ENCODE measurements at regions not wholly inside any gene's neighbourhood (a gene's known extent, or its start where the extent isn't known, plus 50 kb on each side); places are given as distances from the start of the nearest gene placed in this dataset.

- DNase-seq (ENCODE audit: insufficient read length, low spot score), result no peak
- FAIRE-seq, result no peak
- TF ChIP-seq, protein P1, sequence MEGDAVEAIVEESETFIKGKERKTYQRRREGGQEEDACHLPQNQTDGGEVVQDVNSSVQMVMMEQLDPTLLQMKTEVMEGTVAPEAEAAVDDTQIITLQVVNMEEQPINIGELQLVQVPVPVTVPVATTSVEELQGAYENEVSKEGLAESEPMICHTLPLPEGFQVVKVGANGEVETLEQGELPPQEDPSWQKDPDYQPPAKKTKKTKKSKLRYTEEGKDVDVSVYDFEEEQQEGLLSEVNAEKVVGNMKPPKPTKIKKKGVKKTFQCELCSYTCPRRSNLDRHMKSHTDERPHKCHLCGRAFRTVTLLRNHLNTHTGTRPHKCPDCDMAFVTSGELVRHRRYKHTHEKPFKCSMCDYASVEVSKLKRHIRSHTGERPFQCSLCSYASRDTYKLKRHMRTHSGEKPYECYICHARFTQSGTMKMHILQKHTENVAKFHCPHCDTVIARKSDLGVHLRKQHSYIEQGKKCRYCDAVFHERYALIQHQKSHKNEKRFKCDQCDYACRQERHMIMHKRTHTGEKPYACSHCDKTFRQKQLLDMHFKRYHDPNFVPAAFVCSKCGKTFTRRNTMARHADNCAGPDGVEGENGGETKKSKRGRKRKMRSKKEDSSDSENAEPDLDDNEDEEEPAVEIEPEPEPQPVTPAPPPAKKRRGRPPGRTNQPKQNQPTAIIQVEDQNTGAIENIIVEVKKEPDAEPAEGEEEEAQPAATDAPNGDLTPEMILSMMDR (IDR thresholded peaks at IDR 0.05; ENCODE audit: insufficient read depth, missing control alignments), result no peak
Observed at GRCh38 chr15:91801836-91802534, 51.5 kb upstream of the SLCO3A1 start.

- TF ChIP-seq, protein P1 (IDR thresholded peaks at IDR 0.05; ENCODE audit: insufficient read depth, missing control alignments), result no peak
- DNase-seq (ENCODE audit: insufficient read length, low spot score) (no peak), FAIRE-seq (no peak)
Observed at GRCh38 chr15:91803260-91803659, 50.2 kb upstream of the SLCO3A1 start.

Measured in D721Med (cell line).